ENCODE measurements at regions not wholly inside any gene's neighbourhood (a gene's known extent, or its start where the extent isn't known, plus 50 kb on each side); places are given as distances from the start of the nearest gene placed in this dataset.
A peak's percentile ranks its signal among the peaks of the same experiment; 100 is the strongest.
"Not testable (repeated sequence)": the region's sequence is repeated elsewhere in the genome, so short reads cannot be mapped to it uniquely, and the experiment has no call there.

GRCh38 chr2:8234757-8235374 lies 447.0 kb upstream of the ID2 start:
- no peak for DNase-seq (ENCODE audit: low spot score)

DNA sequence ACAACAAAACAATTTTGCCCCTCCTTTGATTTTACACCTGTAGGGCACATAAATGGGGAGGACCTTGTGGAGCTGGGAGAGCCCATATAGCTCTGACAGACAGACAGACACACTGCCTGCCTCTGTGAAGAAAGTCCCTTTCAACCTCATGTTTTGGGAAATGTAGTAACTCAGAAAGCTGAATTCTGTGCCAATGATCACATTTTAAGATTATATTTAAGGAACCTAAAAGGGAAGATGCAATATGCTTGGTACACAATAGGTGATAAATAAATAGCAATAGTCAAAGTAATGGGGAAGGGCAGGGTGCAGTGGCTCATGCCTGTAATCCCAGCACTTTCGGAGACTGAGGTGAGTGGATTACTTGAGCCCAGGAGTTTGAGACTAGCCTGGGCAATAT lies 446.4 kb upstream of the ID2 start:
- DNase-seq (ENCODE audit: low spot score), result no peak

DNA sequence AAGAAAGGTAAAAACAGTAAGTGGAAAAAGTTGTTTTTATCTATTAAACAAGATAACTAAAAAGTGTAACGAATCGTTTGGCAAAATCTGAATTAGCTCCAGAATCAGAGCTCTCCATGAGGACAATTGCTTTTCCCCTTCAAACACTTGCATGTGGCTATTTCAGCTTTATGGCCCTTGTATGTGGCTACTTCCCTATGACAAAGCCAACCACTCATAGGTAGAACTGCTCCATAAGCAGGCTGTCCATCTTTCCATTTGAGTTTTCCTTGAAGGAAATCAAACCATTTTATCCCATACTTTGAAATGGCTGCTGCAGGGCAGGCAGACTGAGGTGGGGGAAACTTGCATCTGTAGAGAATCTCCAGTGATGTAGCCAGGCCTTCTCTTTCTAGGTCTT lies 445.5 kb upstream of the ID2 start:
- DNase-seq (ENCODE audit: low spot score), result no peak

DNA sequence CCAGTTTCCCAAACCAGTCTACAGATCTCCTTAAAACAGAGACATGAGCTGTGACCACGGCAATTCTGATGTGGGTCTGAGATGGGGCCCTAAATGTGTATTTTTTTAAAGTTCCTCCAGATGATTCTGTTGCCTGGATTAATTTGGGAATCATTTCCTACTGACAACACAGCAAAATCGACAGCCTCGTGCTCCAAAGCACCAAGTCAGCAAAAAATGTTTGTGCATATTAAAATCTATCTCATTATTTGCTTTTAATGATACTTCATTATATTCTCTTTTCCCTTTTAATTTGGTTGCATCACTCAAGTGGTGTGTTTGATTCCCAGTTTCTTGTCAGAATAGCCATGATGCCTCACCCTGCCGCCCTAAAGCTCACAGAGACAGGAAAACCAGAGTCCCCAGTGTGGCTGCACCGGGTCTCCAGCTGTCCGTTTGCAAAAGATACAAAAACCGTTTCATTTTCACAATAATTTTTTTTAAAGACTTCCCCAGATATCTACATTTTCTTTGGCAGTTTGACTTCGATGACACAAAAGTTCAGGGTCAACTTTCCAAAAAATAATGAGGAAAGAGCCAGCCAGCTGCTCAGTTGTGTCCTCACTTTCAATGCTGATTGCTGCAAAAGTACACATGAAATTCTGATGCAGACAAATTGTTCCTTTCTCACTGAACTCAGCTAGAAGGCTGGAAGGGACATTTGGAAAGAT lies 443.2 kb upstream of the ID2 start:
- peak; percentile 18 for DNase-seq (ENCODE audit: low spot score)

- DNase-seq (ENCODE audit: low spot score), result peak; percentile 45
Measured at GRCh38 chr2:8239531-8240088, 442.2 kb upstream of the ID2 start.

DNA sequence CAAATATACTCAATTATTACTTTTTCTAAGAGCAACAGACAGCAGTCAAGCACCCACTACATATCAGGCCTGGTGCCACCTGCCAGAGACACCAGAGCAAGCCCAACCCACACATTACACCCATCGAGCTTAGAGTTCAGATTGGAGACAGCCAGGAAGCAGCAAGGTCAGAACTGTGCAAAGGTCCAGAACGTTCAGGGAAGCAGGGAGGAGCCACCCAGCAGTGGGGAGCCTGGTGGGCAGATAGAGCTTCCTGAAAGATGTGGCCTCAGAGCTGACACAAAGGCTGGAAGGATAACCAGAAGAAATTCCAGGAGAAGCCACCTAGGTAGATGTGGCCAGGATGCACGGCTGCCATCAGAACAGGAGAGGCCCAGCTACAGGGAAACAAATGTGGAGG lies 440.5 kb upstream of the ID2 start:
- DNase-seq (ENCODE audit: low spot score), result peak; percentile 24

- DNase-seq (ENCODE audit: low spot score), result no peak
Measured at GRCh38 chr2:8242739-8243138, 439.1 kb upstream of the ID2 start.

GRCh38 chr2:8243748-8244400 lies 438.0 kb upstream of the ID2 start:
- no peak for DNase-seq (ENCODE audit: low spot score)

DNA sequence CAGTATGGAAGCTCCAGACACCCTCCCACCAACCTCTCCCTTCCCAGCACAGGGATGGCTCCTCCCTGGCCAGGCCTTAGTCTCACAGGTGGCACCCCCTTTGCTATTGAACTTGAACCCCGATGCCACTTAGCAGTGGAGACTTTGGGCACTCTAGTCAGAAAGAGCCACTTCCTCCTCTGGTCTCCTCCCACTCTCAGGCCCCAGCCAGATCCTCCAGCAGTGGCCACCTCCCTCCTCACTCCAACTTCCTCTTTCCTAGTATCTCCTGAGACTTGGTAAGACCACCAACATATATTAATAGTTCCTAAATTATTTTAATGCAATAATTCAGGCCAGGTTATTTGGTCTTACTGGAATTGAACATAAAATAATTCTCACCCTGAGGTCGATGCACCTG lies 437.2 kb upstream of the ID2 start:
- no peak for DNase-seq (ENCODE audit: low spot score)

DNA sequence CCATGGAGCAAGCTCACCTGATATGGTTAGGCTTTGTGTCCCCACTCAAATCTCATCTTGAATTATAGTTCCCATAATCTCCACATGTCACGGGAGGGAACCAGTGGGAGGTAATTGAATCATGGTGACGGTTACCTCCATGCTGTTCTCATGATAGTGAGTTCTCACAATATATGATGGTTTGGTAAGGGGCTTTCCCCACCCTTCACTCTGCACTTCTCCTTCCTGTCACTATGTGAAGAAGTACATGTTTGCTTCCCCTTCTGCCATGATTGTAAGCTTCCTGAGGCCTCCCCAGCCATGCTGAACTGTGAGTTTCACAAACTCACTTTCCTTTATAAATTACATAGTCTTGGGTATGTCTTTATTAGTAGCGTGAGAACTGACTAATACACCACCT lies 435.7 kb upstream of the ID2 start:
- DNase-seq (ENCODE audit: low spot score), result no peak

GRCh38 chr2:8247905-8248622 lies 433.8 kb upstream of the ID2 start:
- no peak for DNase-seq (ENCODE audit: low spot score)

DNA sequence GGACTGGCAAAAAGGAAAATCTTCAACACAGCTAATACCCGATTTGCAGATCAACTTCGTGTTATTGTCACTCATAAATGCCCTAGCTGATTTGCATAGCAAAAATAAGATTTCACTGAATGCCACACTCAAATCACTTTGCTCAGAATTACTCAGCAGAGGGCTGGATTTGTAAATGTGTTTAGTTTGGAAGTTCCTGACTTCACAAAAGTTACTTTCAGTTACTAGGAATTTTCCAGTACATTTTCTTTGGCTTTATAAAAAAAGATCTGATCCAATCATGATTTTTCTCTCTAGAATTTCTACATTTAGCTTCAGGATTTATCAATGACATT lies 433.3 kb upstream of the ID2 start:
- DNase-seq (ENCODE audit: low spot score), result no peak

DNA sequence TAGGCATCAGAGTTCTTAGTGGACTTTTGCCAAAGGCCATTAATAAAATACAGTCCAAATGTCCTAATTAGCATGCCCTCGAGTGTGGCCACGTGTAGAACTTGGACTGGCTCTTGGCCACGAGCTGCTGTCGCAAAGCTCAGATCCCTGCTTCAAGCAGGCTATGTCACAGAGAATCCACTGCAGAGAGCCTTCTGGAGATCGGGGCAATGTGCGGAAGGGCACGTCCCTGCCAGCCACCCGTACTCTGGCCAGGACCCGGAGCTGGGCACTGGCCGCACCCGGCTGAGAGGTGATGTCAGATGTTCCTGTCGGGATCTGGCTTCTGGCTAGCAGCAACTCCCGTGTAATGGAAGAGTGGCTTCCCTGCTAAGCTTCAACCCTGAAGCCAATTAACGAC lies 432.7 kb upstream of the ID2 start:
- no peak for DNase-seq (ENCODE audit: low spot score)

- DNase-seq (ENCODE audit: low spot score), result no peak
Measured at GRCh38 chr2:8249769-8250168, 432.1 kb upstream of the ID2 start.

DNA sequence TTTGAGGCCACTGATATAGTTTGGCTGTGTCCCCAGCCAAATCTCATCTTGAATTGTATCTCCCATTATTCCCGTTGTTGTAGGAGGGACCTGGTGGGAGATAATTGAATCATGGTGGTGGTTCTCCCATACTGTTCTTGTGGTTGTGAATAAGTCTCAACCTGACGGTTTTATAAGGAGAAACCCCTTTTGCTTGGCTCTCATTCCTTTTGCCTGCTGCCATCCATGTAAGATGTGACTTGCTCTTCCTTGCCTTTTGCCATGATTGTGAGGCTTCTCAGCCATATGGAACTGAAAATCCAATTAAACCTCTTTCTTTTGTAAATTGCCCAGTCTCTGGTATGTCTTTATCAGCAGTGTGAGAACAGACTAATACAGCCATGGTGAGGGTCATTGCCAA lies 431.6 kb upstream of the ID2 start:
- DNase-seq (ENCODE audit: low spot score), result not testable (repeated sequence)

DNA sequence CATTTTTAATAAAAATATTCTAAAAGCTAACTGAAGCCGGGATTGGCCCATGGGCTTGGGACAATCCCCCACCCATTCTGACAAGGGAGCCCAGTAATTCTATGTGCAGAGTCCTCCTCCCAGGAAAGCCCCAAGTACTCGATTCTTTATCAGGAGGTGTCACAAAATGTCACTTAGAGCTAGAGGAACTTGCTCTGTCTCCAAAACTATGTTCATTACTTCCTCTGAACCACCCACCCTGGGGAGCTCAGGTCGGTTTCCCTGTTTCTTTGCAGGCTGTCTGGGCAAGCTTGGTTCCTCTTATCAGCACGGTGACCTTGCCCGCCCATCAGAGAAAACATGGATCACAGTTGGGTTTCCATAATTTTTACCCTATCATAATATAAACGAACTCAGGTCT lies 430.6 kb upstream of the ID2 start:
- DNase-seq (ENCODE audit: low spot score), result no peak

- no peak for DNase-seq (ENCODE audit: low spot score)
Measured at GRCh38 chr2:8251856-8252255, 430.0 kb upstream of the ID2 start.

DNA sequence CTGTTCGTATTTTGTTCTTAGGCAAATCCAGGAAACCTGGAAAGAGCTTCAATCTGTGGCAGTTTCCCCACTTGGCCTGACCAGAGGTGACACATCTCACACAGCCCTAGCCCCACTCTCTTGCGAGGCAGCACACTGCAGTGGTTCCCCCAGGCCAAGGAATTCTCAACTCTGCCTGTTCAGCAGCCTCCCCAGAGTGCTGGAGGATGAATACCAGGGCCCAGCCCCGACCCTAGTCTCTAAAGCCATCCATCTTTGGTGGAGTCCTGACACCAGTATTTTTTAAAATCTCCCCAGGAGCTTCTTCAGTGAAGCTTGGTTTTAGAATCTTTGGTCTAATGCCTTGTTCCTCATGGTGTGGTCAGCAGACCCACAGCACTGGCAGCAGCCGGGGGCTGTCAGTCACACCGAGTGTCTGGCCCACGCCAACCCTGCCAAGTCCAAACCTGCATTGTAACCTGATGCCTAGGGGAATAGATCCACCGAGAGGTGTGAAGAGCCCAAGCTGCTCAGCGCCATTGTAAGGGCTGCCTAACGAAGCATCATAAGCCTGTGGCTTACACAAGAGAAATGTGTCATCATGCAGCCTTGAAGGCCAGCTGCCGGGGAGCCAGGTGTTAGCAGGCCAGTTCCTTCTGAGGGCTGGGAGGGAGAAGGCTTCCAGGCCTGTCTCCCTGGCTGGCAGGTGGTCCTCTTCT lies 428.7 kb upstream of the ID2 start:
- no peak for DNase-seq (ENCODE audit: low spot score)

DNA sequence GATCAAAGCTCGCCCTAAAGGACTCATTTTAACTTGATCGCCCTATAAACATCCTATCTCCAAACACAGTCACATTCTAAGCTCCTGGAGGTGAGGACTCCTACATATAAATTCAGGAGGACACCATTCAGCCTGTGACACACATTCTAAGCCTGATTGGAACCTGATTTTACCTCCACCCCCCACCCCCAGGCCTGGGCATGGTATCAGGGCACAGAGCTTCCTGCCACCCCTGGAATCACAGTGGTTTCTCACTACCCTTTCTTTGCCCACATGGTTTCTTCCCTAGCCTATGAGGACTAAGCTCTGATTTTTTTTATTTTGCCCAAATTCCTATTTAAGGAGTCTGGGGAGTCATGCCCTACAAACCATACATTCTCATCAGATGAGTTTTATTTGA lies 428.1 kb upstream of the ID2 start:
- no peak for DNase-seq (ENCODE audit: low spot score)

DNA sequence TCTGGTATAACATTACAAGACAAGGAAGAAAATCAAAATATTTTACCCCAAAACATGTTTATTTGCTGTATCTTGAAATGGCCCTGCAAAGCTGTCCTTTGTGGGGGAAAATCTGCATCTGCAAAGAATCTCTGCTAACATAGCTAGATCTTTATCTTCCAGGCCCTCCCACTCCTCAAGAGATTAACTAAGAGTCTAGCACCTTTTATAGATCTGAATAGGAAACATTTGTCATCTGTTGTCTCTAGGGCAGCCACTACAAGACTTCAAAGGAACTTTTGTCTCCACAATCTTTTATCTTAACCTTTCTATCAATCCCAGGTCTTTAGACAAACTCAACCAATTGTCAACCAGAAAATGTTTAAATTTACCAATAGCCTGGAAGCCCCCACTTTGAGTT lies 427.6 kb upstream of the ID2 start:
- not testable (repeated sequence) for DNase-seq (ENCODE audit: low spot score)

DNA sequence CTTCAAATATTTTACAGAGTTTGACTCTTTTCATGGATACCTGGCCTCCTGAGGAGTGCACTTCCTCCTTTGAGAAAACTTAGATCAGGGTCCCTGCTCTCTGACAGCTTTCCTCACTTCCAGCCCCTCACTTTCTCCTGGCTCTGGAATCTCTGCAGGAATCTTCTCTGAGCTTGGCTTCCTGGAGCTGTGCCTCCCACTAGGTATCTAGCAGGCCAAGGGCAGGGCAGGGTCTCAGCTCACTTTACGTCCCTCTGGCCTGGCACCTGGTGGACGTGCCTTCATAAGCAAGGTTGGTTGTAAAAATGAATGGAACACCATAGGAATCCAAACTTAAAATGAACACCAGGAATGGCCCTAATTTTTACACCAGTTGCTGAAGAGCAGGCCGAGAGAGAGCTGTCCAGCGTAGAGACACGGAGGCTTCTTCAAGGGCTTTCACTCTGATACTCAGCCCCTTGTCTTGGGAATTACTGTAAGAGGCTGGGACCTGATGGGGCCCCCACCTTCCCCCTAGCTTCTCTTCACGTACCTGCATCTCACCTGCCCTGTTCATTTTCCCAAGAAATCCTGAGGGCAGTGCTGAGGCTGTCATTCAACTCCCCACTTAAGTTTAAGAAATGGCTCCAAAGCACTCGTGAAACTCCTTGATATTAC lies 426.9 kb upstream of the ID2 start:
- DNase-seq (ENCODE audit: low spot score), result no peak

GRCh38 chr2:8255448-8255800 lies 426.4 kb upstream of the ID2 start:
- DNase-seq (ENCODE audit: low spot score), result no peak
